Activated CD4-positive, CD25-positive, alpha-beta regulatory T cell treated with anti-CD3 and anti-CD28 coated beads, Interleukin-2, amount 50 U/mL, for 72 hours (primary cell): ENCODE measurements at regions not wholly inside any gene's neighbourhood (a gene's known extent, or its start where the extent isn't known, plus 50 kb on each side); places are given as distances from the start of the nearest gene placed in this dataset.
"Not testable (repeated sequence)": the region's sequence is repeated elsewhere in the genome, so short reads cannot be mapped to it uniquely, and the experiment has no call there.

Experiments
- DNase-seq: peaks from one replicate; pipeline ENCODE4 v3.0.0; 2021

DNA sequence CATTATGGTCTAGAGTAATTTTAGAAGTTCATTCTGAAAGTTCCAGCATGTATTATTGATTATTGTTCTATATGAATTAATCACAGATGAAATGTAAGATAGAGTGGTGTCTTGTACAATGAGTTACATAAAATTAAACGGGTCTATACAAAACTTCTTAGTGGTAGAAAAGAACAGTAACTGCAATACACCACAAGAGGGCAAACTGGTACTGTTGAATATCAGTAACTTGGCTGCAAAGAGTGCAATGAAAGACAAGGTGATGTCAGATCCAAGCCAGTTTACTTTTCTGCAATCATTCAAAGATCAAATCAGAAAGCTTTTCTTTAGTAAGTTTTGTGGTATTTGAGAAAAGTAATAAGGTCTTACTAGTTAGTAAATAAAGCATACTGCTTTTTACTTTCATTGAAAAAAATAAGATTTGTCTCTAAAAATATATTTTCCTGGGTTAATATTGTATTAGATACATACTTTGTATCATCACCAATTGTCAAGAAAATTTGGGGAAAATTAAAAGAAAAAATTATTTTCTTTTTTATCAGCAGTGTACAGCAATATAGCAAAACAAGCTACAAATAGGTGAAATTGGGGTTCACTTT is 66.4 kb upstream of the BTG3 start:
- DNase-seq = no peak

DNA sequence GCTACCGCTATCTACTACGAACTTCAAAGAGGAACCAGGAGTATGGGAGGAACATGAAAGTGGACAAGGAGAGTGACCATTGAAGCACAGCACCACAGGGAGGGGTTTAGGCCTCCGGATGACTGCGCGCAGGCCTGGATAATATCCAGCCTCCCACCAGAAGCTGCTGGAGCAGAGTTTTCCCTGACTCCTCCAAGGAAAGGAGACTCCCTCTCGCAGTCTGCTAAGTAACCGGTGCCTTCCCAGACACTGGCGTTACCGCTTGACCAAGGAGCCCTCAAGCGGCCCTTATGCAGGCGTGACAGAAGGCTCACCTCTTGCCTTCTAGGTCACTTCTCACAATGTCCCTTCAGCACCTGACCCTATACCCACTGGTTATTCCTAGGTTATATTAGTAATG is 64.2 kb upstream of the BTG3 start:
- not testable (repeated sequence) for DNase-seq

DNA sequence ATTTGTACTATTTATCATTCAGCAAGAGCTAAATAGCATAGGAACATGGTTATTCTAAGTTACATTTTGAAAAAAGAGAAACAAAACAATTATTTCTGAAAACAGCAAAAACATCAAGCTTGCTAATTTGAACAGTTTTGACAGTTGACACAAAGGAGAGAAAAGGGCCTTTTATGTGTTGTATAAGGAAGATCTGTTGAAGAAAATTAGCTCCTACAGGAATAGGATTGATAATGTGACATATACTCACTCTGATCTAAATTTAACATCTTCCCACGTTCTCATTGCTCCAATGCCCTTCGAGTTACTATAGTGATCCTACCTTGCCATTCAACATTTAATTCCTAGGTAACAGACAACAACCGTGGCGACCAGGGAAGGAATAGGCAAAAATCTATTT is 61.4 kb upstream of the BTG3 start:
- DNase-seq = no peak

DNA sequence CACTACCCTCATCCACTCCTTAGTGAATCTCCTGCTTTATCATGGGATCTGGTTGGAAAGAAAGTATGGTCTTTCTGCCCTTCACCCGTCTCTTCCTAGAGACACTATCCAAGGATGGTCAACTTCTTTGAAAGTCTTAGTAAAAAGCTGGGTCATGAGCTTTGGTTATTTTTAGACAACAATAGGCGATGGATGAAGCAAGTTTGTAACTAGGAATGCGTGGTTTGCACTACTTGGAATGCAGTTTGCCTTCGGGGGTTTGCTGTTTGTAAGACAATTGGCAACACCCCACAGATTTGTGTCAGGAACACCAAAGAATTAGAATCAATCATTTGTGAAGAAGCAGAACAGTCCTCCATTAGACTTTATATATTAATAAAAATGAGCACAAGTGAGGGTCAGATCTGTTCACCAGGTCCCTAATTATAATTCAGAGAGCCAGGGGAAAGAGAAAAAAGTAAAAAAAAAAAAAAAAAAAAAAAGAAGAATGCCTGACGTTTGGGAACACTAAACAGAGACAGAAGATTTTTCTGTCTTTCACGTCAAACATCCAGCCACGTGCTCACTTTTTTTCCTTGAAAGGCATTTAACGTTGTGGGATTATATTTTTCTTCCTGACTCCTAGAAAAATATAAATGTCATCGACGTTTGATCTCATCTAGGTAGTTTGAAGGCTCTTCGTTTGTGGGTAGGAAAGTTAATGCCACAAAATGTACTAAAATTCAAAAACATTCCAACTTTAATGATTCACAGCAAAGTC is 60.7 kb upstream of the BTG3 start:
- DNase-seq = no peak

DNA sequence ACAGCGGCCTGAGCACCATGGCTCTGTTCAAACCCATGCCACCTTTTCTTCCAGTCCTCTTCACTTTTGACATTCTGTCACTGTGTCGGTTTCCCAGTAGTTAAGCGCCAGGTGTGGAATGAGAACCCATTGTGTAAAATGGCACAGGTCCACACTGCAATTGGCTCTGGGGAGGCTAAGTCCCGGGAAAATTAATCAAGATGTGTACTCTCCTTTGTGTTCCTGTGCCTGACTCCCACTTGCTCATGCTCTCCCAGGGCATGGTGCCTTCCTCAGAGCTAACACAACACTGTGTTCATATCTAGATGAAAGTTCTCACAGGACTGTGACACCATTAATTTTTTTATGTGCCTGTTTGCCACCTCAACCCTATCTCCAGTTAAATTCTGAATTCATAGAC is 59.0 kb upstream of the BTG3 start:
- DNase-seq = no peak

DNA sequence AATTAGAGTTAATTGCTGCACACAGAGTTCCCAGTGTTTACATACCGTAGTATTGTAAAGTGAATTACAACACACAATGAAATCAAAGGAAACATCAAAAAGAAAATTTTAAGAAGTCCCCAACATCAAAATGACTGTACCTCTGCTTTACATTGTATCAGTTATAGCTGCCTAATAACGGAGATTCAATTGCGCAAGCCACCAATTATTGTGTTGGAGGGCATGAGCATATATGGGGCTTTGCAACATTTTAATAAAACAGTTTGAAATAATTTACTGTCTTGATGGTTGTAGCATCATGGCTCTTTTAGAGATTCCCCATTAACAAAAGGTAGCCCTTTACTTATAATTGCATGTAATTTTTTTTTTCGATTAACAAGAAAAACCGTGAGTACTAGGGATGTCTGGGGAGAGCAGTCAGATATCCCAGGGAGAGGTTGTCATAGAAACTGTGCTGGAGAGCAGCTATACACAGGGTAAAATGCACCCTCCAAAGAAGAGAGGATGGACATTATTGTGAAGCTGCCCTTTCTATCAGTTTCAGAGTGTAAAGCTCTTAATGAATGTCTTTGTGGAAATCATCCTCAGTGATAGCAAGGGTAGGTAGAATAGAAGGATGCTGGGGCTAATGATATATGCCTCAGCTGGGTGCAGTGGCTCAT is 55.9 kb upstream of the BTG3 start:
- no peak for DNase-seq

DNA sequence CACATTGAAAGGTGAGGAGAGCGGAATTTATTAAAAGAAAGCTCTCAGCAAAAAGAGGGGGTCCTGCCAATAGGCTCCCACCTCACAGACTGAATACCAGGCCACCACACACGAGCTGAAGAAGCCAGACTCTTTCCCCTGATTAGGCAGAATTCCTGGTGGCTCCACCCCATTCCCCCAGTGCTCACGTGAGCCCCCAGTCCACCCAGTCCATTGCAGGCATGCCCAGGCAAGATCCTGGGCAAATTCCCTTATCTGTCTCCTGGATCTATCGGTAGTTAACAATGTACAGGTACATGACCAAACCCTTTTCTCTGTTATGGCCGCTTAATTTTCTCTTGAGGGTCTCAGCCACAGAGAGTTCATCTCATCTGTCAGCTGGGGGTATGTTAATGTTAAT is 54.6 kb upstream of the BTG3 start:
- no peak for DNase-seq
